ENCODE measurements at regions not wholly inside any gene's neighbourhood (a gene's known extent, or its start where the extent isn't known, plus 50 kb on each side); places are given as distances from the start of the nearest gene placed in this dataset.

- TF ChIP-seq PATZ1 (CRISPR knock-in tag; IDR thresholded peaks at IDR 0.05; ENCODE audit: borderline replicate concordance) (no peak), TOX (CRISPR knock-in tag; IDR thresholded peaks at IDR 0.05; ENCODE audit: borderline replicate concordance) (no peak), ZNF565 (CRISPR knock-in tag; conservative IDR thresholded peaks at IDR 0.05; ENCODE audit: low read depth) (no peak), ARNTL (CRISPR knock-in tag; IDR thresholded peaks at IDR 0.05; ENCODE audit: borderline replicate concordance, low read depth) (no peak), PPARA (CRISPR knock-in tag; IDR thresholded peaks at IDR 0.05; ENCODE audit: borderline replicate concordance) (no peak), ZFP30 (CRISPR knock-in tag; IDR thresholded peaks at IDR 0.05) (no peak), ZNF70 (CRISPR knock-in tag; IDR thresholded peaks at IDR 0.05) (no peak), BACH2 (CRISPR knock-in tag; IDR thresholded peaks at IDR 0.05; ENCODE audit: borderline replicate concordance) (no peak)
Measured at GRCh38 chr4:141884070-141884469, 247.7 kb downstream of the IL15 start.

Data from SK-N-SH treated with all-trans-retinoic acid at 6 μM for 48 hours (cell line).